OCI-LY3 (cell line): ENCODE measurements at regions not wholly inside any gene's neighbourhood (a gene's known extent, or its start where the extent isn't known, plus 50 kb on each side); places are given as distances from the start of the nearest gene placed in this dataset.

Experiments used
- CTCF ChIP-seq: fragments of 200-600, 300-600 bp; sonication (generic); IDR thresholded peaks from 2 replicates; pipeline ENCODE4 v1.5.1; 2014; ENCODE audit warnings: antibody characterized with exemption, low read length, low read depth
- EZH2phosphoT487 ChIP-seq: fragments of 200-600 bp; shearing (Covaris generic); IDR thresholded peaks from 2 replicates; pipeline ENCODE4 v1.6.1; 2018; ENCODE audit warnings: antibody characterized with exemption, mixed run types, low read depth

- TF ChIP-seq CTCF, result no peak
- no peak for TF ChIP-seq EZH2phosphoT487
Measured at GRCh38 chr16:86029131-86029741, 130.3 kb downstream of the IRF8 start.
